ENCODE measurements at regions not wholly inside any gene's neighbourhood (a gene's known extent, or its start where the extent isn't known, plus 50 kb on each side); places are given as distances from the start of the nearest gene placed in this dataset. TPM values are rescaled to one million over a fixed set of nuclear protein-coding genes. Genes with fewer than 3 reads are reported as not detected.

- H3K4me2 ChIP-seq: no peak overlapping the region
- no peaks in the 10 kb centered on the region for H3K36me3 ChIP-seq
- no peak overlapping the region for H3K27ac ChIP-seq
- no peaks in the 10 kb centered on the region for H3K79me2 ChIP-seq (ENCODE audit: low read depth)
- H3K27me3 ChIP-seq: no peaks in the 10 kb centered on the region
- Mint-ChIP-seq H3K36me3 (no peaks in the 10 kb centered on the region), H3K27me3 (ENCODE audit: insufficient read depth, low read depth) (no peaks in the 10 kb centered on the region), H3K4me1 (no peaks in the 10 kb centered on the region), H3K4me3 (no peak overlapping the region), H3K9me3 (no peaks in the 10 kb centered on the region), H3K27ac (no peak overlapping the region)
- no peaks in the 10 kb centered on the region for H4K20me1 ChIP-seq (ENCODE audit: low read depth)
- H3K4me1 ChIP-seq: no peaks in the 10 kb centered on the region
- TF ChIP-seq CTCF (IDR thresholded peaks at IDR 0.05): no peak
- TF ChIP-seq EZH2 (IDR thresholded peaks at IDR 0.05): no peak
- TF ChIP-seq EZH2phosphoT487 (IDR thresholded peaks at IDR 0.05): no peak
- no peak overlapping the region for H3K4me3 ChIP-seq
- H3K9me3 ChIP-seq (ENCODE audit: low read depth): no peaks in the 10 kb centered on the region
- no peak overlapping the region for H3K9ac ChIP-seq
- DNase-seq (ENCODE audit: low spot score): no peak
- H3F3A ChIP-seq (ENCODE audit: low read depth): no peaks in the 10 kb centered on the region
- H2AFZ ChIP-seq (replicated peaks): no peak overlapping the region
Observed at GRCh38 chr16:47777220-47777619, 316.1 kb downstream of the PHKB start.

- Histone ChIP-seq H3K36me3 (no peaks in the 10 kb centered on the region), H3K27me3 (no peaks in the 10 kb centered on the region), H3K27ac (no peak overlapping the region), H3K4me2 (no peak overlapping the region), H3K79me2 (ENCODE audit: low read depth) (no peaks in the 10 kb centered on the region), H3F3A (ENCODE audit: low read depth) (no peaks in the 10 kb centered on the region), H2AFZ (replicated peaks) (no peak overlapping the region), H4K20me1 (ENCODE audit: low read depth) (no peaks in the 10 kb centered on the region), H3K9me3 (ENCODE audit: low read depth) (no peaks in the 10 kb centered on the region), H3K4me3 (no peak overlapping the region), H3K9ac (no peak overlapping the region), H3K4me1 (no peaks in the 10 kb centered on the region)
- no peaks in the 10 kb centered on the region for H3K27me3 Mint-ChIP-seq (ENCODE audit: insufficient read depth, low read depth)
- H3K4me3 Mint-ChIP-seq: no peak overlapping the region
- H3K4me1 Mint-ChIP-seq: no peaks in the 10 kb centered on the region
- peaks cover 2% of the 10 kb centered on the region for H3K9me3 Mint-ChIP-seq
- no peak overlapping the region for H3K27ac Mint-ChIP-seq
- TF ChIP-seq EZH2 (IDR thresholded peaks at IDR 0.05): no peak
- TF ChIP-seq CTCF (IDR thresholded peaks at IDR 0.05): peak; percentile 14
- peak; percentile 27 for DNase-seq (ENCODE audit: low spot score)
- H3K36me3 Mint-ChIP-seq: no peaks in the 10 kb centered on the region
Observed at GRCh38 chr16:47774661-47775060, 313.5 kb downstream of the PHKB start.

- no peak overlapping the region for H3K4me2 ChIP-seq
- no peaks in the 10 kb centered on the region for H3K36me3 ChIP-seq
- Mint-ChIP-seq H3K27me3 (ENCODE audit: insufficient read depth, low read depth) (no peaks in the 10 kb centered on the region), H3K36me3 (no peaks in the 10 kb centered on the region), H3K4me3 (no peak overlapping the region), H3K27ac (no peak overlapping the region), H3K9me3 (no peaks in the 10 kb centered on the region), H3K4me1 (no peaks in the 10 kb centered on the region)
- TF ChIP-seq EZH2 (IDR thresholded peaks at IDR 0.05): no peak
- TF ChIP-seq CTCF (IDR thresholded peaks at IDR 0.05): no peak
- TF ChIP-seq EZH2phosphoT487 (IDR thresholded peaks at IDR 0.05): no peak
- no peak overlapping the region for H2AFZ ChIP-seq (replicated peaks)
- no peaks in the 10 kb centered on the region for H3K27me3 ChIP-seq
- H3K9me3 ChIP-seq (ENCODE audit: low read depth): no peaks in the 10 kb centered on the region
- H4K20me1 ChIP-seq (ENCODE audit: low read depth): no peaks in the 10 kb centered on the region
- DNase-seq (ENCODE audit: low spot score): no peak
- no peak overlapping the region for H3K4me3 ChIP-seq
- H3K27ac ChIP-seq: no peak overlapping the region
- H3K79me2 ChIP-seq (ENCODE audit: low read depth): no peaks in the 10 kb centered on the region
- H3F3A ChIP-seq (ENCODE audit: low read depth): no peaks in the 10 kb centered on the region
- H3K4me1 ChIP-seq: no peaks in the 10 kb centered on the region
- no peak overlapping the region for H3K9ac ChIP-seq
Observed at GRCh38 chr16:47753659-47754058, 292.5 kb downstream of the PHKB start.

Small RNA genes in the stretch of these regions (small RNA-seq; reads per million reads assigned to genes)
- not detected for gene AC141846.1
